GM10248 (cell line): ENCODE measurements at regions not wholly inside any gene's neighbourhood (a gene's known extent, or its start where the extent isn't known, plus 50 kb on each side); places are given as distances from the start of the nearest gene placed in this dataset.

Source experiments
- CTCF ChIA-PET: fragments of 300-600 bp; sonication (Branson Sonifier 250); formaldehyde crosslinking; extraction: SDS; loops from one replicate; lab custom pipeline; 2021; ENCODE audit warnings: antibody characterized with exemption; lab: Yijun Ruan, JAX
- POLR2A ChIA-PET: fragments of 350-650 bp; sonication (Branson Sonifier 250); formaldehyde crosslinking; extraction: SDS; loops from one replicate; lab custom pipeline; 2020; ENCODE audit warnings: antibody characterized with exemption; lab: Yijun Ruan, JAX
- DNase-seq: peaks from one replicate; pipeline ENCODE4 v3.0.0; 2012; ENCODE audit errors: extremely low spot score
- CTCF ChIP-seq: IDR thresholded peaks from 2 replicates; pipeline ENCODE4 v1.5.1; 2012; ENCODE audit warnings: mild to moderate bottlenecking, low read depth; ENCODE audit errors: extremely low read depth, missing control alignments, control extremely low read depth

- peak; percentile 96 for TF ChIP-seq CTCF
- ChIA-PET CTCF (interaction anchor here (0.7 to 11.4 kb wide), 66 partner anchors 8 to 427 kb away, joined by 3 to 247 read pairs (median 4); no protein-coding TSS in a partner anchor), POLR2A (no interaction called here)
- peak; percentile 74 for DNase-seq
Measured at GRCh38 chr15:79184465-79184892, 93.9 kb upstream of the RASGRF1 start.

- TF ChIP-seq CTCF, result no peak
- CTCF ChIA-PET, result interaction anchor here (1.5 to 11.4 kb wide), 5 partner anchors 23 to 270 kb away, joined by 3 to 247 read pairs (median 5); no protein-coding TSS in a partner anchor
- POLR2A ChIA-PET, result no interaction called here
- DNase-seq, result no peak
Measured at GRCh38 chr15:79180318-79180717, 89.7 kb upstream of the RASGRF1 start.

GRCh38 chr15:79179597-79179996, 89.0 kb upstream of the RASGRF1 start:
- TF ChIP-seq CTCF, result no peak
- CTCF ChIA-PET, result interaction anchor here (1.2 to 11.4 kb wide), 4 partner anchors 9 to 269 kb away, joined by 3 to 247 read pairs (median 3); no protein-coding TSS in a partner anchor
- no peak for DNase-seq
- POLR2A ChIA-PET, result no interaction called here

GRCh38 chr15:79179108-79179561, 88.6 kb upstream of the RASGRF1 start:
- CTCF ChIA-PET, result interaction anchor here (1.2 to 11.4 kb wide), 3 partner anchors 9 to 150 kb away, joined by 3 to 247 read pairs (median 3); no protein-coding TSS in a partner anchor
- POLR2A ChIA-PET, result no interaction called here
- no peak for TF ChIP-seq CTCF
- no peak for DNase-seq

- DNase-seq, result no peak
- POLR2A ChIA-PET, result no interaction called here
- CTCF ChIA-PET, result interaction anchor here (1.2 to 11.4 kb wide), 4 partner anchors 8 to 199 kb away, joined by 3 to 247 read pairs (median 4); no protein-coding TSS in a partner anchor
Measured at GRCh38 chr15:79178594-79178993, 88.0 kb upstream of the RASGRF1 start.

GRCh38 chr15:79176151-79176550, 85.6 kb upstream of the RASGRF1 start:
- DNase-seq, result no peak
- TF ChIP-seq CTCF, result no peak
- ChIA-PET CTCF (interaction anchor here (1.2 to 11.4 kb wide), 3 partner anchors 7 to 147 kb away, joined by 3 to 247 read pairs (median 40); no protein-coding TSS in a partner anchor), POLR2A (no interaction called here)

More at GRCh38 chr15:79178594-79178993, 88.0 kb upstream of the RASGRF1 start:
- TF ChIP-seq CTCF, result no peak
